H9 (cell line): ENCODE measurements at regions not wholly inside any gene's neighbourhood (a gene's known extent, or its start where the extent isn't known, plus 50 kb on each side); places are given as distances from the start of the nearest gene placed in this dataset.

Experiments used
- DNase-seq: peaks from one replicate; pipeline ENCODE4 v3.0.0-alpha.2; 2017
- H2AFZ ChIP-seq: one replicate; pipeline ENCODE4 v1.6.1; 2013; ENCODE audit warnings: mild to moderate bottlenecking, low read length, control low read depth, moderate library complexity
- H2AK5ac ChIP-seq: 2 replicates; pipeline ENCODE4 v1.6.1; 2013; ENCODE audit warnings: low read length, control low read depth, mixed read lengths; ENCODE audit not compliant: insufficient read length
- H2BK120ac ChIP-seq: one replicate; pipeline ENCODE4 v1.6.1; 2013; ENCODE audit warnings: low read depth, mild to moderate bottlenecking, low read length, control low read depth, inconsistent platforms; ENCODE audit not compliant: poor library complexity, severe bottlenecking
- H2BK12ac ChIP-seq: 2 replicates; pipeline ENCODE4 v1.6.1; 2013; ENCODE audit warnings: low read length, control low read depth, mixed read lengths, low read depth; ENCODE audit not compliant: insufficient read length
- H2BK15ac ChIP-seq: 2 replicates; pipeline ENCODE4 v1.6.1; 2013; ENCODE audit warnings: low read depth, low read length, control low read depth
- H2BK20ac ChIP-seq: one replicate; pipeline ENCODE4 v1.6.1; 2013; ENCODE audit warnings: low read depth, mild to moderate bottlenecking, low read length, control low read depth, inconsistent platforms; ENCODE audit not compliant: poor library complexity, severe bottlenecking
- H2BK5ac ChIP-seq: 2 replicates; pipeline ENCODE4 v1.6.1; 2013; ENCODE audit warnings: low read length, control low read depth, mixed read lengths; ENCODE audit not compliant: insufficient read length
- H3K14ac ChIP-seq: 2 replicates; pipeline ENCODE4 v1.6.1; 2013; ENCODE audit warnings: low read length, control low read depth; ENCODE audit not compliant: insufficient read depth
- H3K18ac ChIP-seq: 2 replicates; pipeline ENCODE4 v1.6.1; 2013; ENCODE audit warnings: low read depth, mild to moderate bottlenecking, mixed read lengths, low read length, control low read depth; ENCODE audit not compliant: insufficient read length
- H3K23ac ChIP-seq: 2 replicates; pipeline ENCODE4 v1.6.1; 2013; ENCODE audit warnings: low read length, control low read depth, mixed read lengths, low read depth; ENCODE audit not compliant: insufficient read length
- H3K23me2 ChIP-seq: 2 replicates; pipeline ENCODE4 v1.6.1; 2013; ENCODE audit warnings: low read depth, mild to moderate bottlenecking, mixed read lengths, low read length, control low read depth; ENCODE audit not compliant: insufficient read length, poor library complexity, severe bottlenecking
- H3K27ac ChIP-seq: 2 replicates; pipeline ENCODE4 v1.5.1; 2013; ENCODE audit warnings: low read length, control low read depth, mixed read lengths, low read depth; ENCODE audit not compliant: insufficient read length
- H3K27me3 ChIP-seq: 2 replicates; pipeline ENCODE4 v1.6.1; 2013; ENCODE audit warnings: low read length, control low read depth, inconsistent platforms; ENCODE audit not compliant: insufficient read depth
- H3K4ac ChIP-seq: 2 replicates; pipeline ENCODE4 v1.6.1; 2013; ENCODE audit warnings: low read depth, mild to moderate bottlenecking, control low read depth, inconsistent platforms, low read length, moderate library complexity
- H3K4me1 ChIP-seq: 2 replicates; pipeline ENCODE4 v1.6.1; 2013; ENCODE audit warnings: low read length, control low read depth, inconsistent platforms; ENCODE audit not compliant: insufficient read depth
- H3K4me2 ChIP-seq: 2 replicates; pipeline ENCODE4 v1.6.1; 2013; ENCODE audit warnings: low read length, control low read depth, mixed read lengths; ENCODE audit not compliant: insufficient read length, insufficient read depth
- H3K56ac ChIP-seq: 2 replicates; pipeline ENCODE4 v1.6.1; 2013; ENCODE audit warnings: low read depth, mild to moderate bottlenecking, mixed read lengths, low read length, control low read depth; ENCODE audit not compliant: insufficient read length
- H3K79me1 ChIP-seq: 2 replicates; pipeline ENCODE4 v1.6.1; 2013; ENCODE audit warnings: low read depth, mild to moderate bottlenecking, moderate library complexity, low read length, control low read depth, inconsistent platforms; ENCODE audit not compliant: insufficient read depth, poor library complexity, severe bottlenecking
- H3K79me2 ChIP-seq: 2 replicates; pipeline ENCODE4 v1.6.1; 2013; ENCODE audit warnings: low read length, control low read depth, inconsistent platforms; ENCODE audit not compliant: insufficient read depth
- H3K9ac ChIP-seq: 2 replicates; pipeline ENCODE4 v1.6.1; 2013; ENCODE audit warnings: low read length, control low read depth, mixed read lengths; ENCODE audit not compliant: insufficient read length; ENCODE audit errors: extremely low read depth
- H3K9me3 ChIP-seq: one replicate; pipeline ENCODE4 v1.6.1; 2013; ENCODE audit warnings: low read depth, low read length, inconsistent platforms; ENCODE audit not compliant: control insufficient read depth
- H3T11ph ChIP-seq: one replicate; pipeline ENCODE4 v1.6.1; 2013; ENCODE audit warnings: mild to moderate bottlenecking, low read length, control low read depth, inconsistent platforms
- H4K20me1 ChIP-seq: one replicate; pipeline ENCODE4 v1.6.1; 2013; ENCODE audit not compliant: control insufficient read depth, insufficient read length, insufficient read depth
- H4K5ac ChIP-seq: 2 replicates; pipeline ENCODE4 v1.6.1; 2013; ENCODE audit warnings: low read depth, mild to moderate bottlenecking, mixed read lengths, low read length, control low read depth; ENCODE audit not compliant: insufficient read length
- H4K8ac ChIP-seq: replicated peaks from 2 replicates; pipeline ENCODE4 v1.6.1; 2013; ENCODE audit warnings: low read length, control low read depth, mixed read lengths, low read depth; ENCODE audit not compliant: insufficient read length
- H4K91ac ChIP-seq: 2 replicates; pipeline ENCODE4 v1.6.1; 2013; ENCODE audit warnings: low read depth, mild to moderate bottlenecking, moderate library complexity, mixed read lengths, low read length, control low read depth; ENCODE audit not compliant: insufficient read length
- H3K27ac Mint-ChIP-seq, 3 experiments: 2 replicates in 2 of 3; 3 replicates in 1 of 3; pipeline ENCODE4 v1.8.0; 2020 to 2021; ENCODE audit warnings: mixed read lengths in 3 of 3, mild to moderate bottlenecking in 1 of 3, moderate library complexity in 1 of 3
- H3K27me3 Mint-ChIP-seq: 2 replicates; pipeline ENCODE4 v1.8.0; 2021; ENCODE audit warnings: low read depth, mild to moderate bottlenecking, moderate library complexity, mixed read lengths
- H3K36me3 Mint-ChIP-seq, 3 experiments: 2 replicates in 2 of 3; 3 replicates in 1 of 3; pipeline ENCODE4 v1.8.0; 2020 to 2021; ENCODE audit warnings: low read depth in 3 of 3, mixed read lengths in 3 of 3; ENCODE audit not compliant: insufficient read depth in 1 of 3
- H3K4me1 Mint-ChIP-seq, 2 experiments: 2 replicates each; pipeline ENCODE4 v1.8.0; 2020; ENCODE audit warnings: mixed read lengths in 2 of 2
- H3K4me3 Mint-ChIP-seq, 2 experiments: 2 replicates in 1 of 2; 3 replicates in 1 of 2; pipeline ENCODE4 v1.8.0; 2020 to 2021; ENCODE audit warnings: mild to moderate bottlenecking in 2 of 2, mixed read lengths in 2 of 2, moderate library complexity in 1 of 2
- H3K9me3 Mint-ChIP-seq, 2 experiments: 2 replicates in 1 of 2; 3 replicates in 1 of 2; pipeline ENCODE4 v1.8.0; 2020; ENCODE audit warnings: mild to moderate bottlenecking in 2 of 2, mixed read lengths in 2 of 2, moderate library complexity in 1 of 2
- TF ChIP-seq, protein P1 (sequence below): fragments of 200-600 bp; sonication (generic); conservative IDR thresholded peaks from 3 replicates; pipeline ENCODE4 v1.8.0; 2021; ENCODE audit warnings: antibody characterized with exemption, mild to moderate bottlenecking

DNA sequence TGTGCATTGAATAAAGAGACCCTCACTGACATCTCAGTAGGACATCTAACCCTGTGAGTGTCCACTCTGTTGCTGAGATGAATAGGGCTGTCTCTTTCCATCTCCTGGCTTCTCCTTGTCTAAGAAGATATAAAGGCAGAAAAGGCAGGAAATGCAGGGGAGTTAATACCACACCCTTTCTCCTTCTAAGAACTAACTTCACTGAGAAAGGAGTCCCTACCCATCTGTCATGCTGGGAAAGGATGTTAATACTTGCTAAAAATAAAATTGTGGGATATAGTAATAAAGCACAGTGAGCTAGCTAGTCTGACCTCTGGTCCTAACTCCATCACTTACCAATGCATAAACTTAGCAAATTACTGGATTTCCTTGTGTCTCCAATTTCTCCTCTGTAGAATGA is 213.9 kb upstream of the FIGN start:
- no peak overlapping the region for H2AK5ac ChIP-seq
- no peaks in the 10 kb centered on the region for H4K20me1 ChIP-seq
- no peaks in the 10 kb centered on the region for H3K4me1 Mint-ChIP-seq
- H3K9me3 ChIP-seq = no peaks in the 10 kb centered on the region
- no peak overlapping the region for H3K56ac ChIP-seq
- H2BK15ac ChIP-seq = no peak overlapping the region
- H3K4me1 ChIP-seq = no peaks in the 10 kb centered on the region
- no peak overlapping the region for H3K4me3 Mint-ChIP-seq
- H3K27ac ChIP-seq = no peak overlapping the region
- H3K18ac ChIP-seq = no peak overlapping the region
- TF ChIP-seq, protein P1, sequence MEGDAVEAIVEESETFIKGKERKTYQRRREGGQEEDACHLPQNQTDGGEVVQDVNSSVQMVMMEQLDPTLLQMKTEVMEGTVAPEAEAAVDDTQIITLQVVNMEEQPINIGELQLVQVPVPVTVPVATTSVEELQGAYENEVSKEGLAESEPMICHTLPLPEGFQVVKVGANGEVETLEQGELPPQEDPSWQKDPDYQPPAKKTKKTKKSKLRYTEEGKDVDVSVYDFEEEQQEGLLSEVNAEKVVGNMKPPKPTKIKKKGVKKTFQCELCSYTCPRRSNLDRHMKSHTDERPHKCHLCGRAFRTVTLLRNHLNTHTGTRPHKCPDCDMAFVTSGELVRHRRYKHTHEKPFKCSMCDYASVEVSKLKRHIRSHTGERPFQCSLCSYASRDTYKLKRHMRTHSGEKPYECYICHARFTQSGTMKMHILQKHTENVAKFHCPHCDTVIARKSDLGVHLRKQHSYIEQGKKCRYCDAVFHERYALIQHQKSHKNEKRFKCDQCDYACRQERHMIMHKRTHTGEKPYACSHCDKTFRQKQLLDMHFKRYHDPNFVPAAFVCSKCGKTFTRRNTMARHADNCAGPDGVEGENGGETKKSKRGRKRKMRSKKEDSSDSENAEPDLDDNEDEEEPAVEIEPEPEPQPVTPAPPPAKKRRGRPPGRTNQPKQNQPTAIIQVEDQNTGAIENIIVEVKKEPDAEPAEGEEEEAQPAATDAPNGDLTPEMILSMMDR = no peak
- H3K27ac Mint-ChIP-seq = no peak overlapping the region
- H3K27me3 ChIP-seq = no peaks in the 10 kb centered on the region
- no peak overlapping the region for H4K8ac ChIP-seq
- H3K14ac ChIP-seq = no peak overlapping the region
- no peak overlapping the region for H4K91ac ChIP-seq
- no peak overlapping the region for H3K4ac ChIP-seq
- H3K4me2 ChIP-seq = no peak overlapping the region
- no peak for DNase-seq
- no peaks in the 10 kb centered on the region; a peak in 1 of 7 replicates for H3K36me3 Mint-ChIP-seq
- H3K79me1 ChIP-seq = no peaks in the 10 kb centered on the region
- no peaks in the 10 kb centered on the region for H3K23me2 ChIP-seq
- H2AFZ ChIP-seq = no peak overlapping the region
- H2BK20ac ChIP-seq = no peak overlapping the region
- no peak overlapping the region for H3K9ac ChIP-seq
- H3T11ph ChIP-seq = no peak overlapping the region
- H2BK12ac ChIP-seq = no peak overlapping the region
- H2BK5ac ChIP-seq = no peak overlapping the region
- H3K79me2 ChIP-seq = no peaks in the 10 kb centered on the region
- peaks cover 0 to 3% of the 10 kb centered on the region in 2 experiments; a peak in 2 of 5 replicates for H3K9me3 Mint-ChIP-seq
- no peak overlapping the region for H2BK120ac ChIP-seq
- H3K27me3 Mint-ChIP-seq = no peaks in the 10 kb centered on the region
- no peak overlapping the region for H4K5ac ChIP-seq
- no peak overlapping the region for H3K23ac ChIP-seq
